H1 (cell line): ENCODE measurements at regions not wholly inside any gene's neighbourhood (a gene's known extent, or its start where the extent isn't known, plus 50 kb on each side); places are given as distances from the start of the nearest gene placed in this dataset.

Experiments used
- CTCF ChIA-PET: fragments of 300-600 bp; sonication (Branson Sonifier 250); formaldehyde crosslinking; loops from one replicate; lab custom pipeline; 2021; ENCODE audit not compliant: partially characterized antibody; lab: Charles Lee
- POLR2A ChIA-PET: fragments of 300-600 bp; sonication (Branson Sonifier 250); formaldehyde crosslinking; loops from one replicate; lab custom pipeline; 2021; ENCODE audit warnings: inconsistent platforms; ENCODE audit not compliant: partially characterized antibody; lab: Charles Lee
- DNase-seq, 2 experiments: peaks; one replicate each; pipeline versions ENCODE4 v3.0.0 to v3.0.0-alpha.2; 2010 to 2022; ENCODE audit warnings: low spot score in 2 of 2, low read depth in 1 of 2, mixed read lengths in 1 of 2
- FAIRE-seq: peaks from 2 replicates; lab custom pipeline; 2011; peaks lifted over from hg19 to GRCh38; lab: Jason Lieb, UNC
- H2AFZ ChIP-seq: 2 replicates; pipeline ENCODE4 v1.8.1; 2012; ENCODE audit warnings: low read length, inconsistent platforms
- H2AK5ac ChIP-seq: 2 replicates; pipeline ENCODE4 v1.6.1; 2013; ENCODE audit warnings: low read depth, low read length
- H2BK120ac ChIP-seq: replicated peaks from 2 replicates; pipeline ENCODE3; 2013; ENCODE audit warnings: low read depth, low read length, inconsistent platforms
- H2BK12ac ChIP-seq: 2 replicates; pipeline ENCODE4 v1.6.1; 2013; ENCODE audit warnings: low read depth, low read length
- H2BK15ac ChIP-seq: 2 replicates; pipeline ENCODE4 v1.6.1; 2013; ENCODE audit warnings: low read length
- H2BK20ac ChIP-seq: 2 replicates; pipeline ENCODE4 v1.6.1; 2013; ENCODE audit warnings: low read length
- H2BK5ac ChIP-seq: 2 replicates; pipeline ENCODE4 v1.6.1; 2013; ENCODE audit warnings: low read depth, low read length
- H3K14ac ChIP-seq: 2 replicates; pipeline ENCODE4 v1.6.1; 2013; ENCODE audit warnings: inconsistent platforms; ENCODE audit not compliant: insufficient read length
- H3K18ac ChIP-seq: 2 replicates; pipeline ENCODE4 v1.6.1; 2013; ENCODE audit warnings: low read length; ENCODE audit errors: extremely low read depth
- H3K23ac ChIP-seq: 2 replicates; pipeline ENCODE4 v1.6.1; 2013; ENCODE audit warnings: inconsistent platforms; ENCODE audit not compliant: insufficient read length
- H3K23me2 ChIP-seq: 2 replicates; pipeline ENCODE4 v1.6.1; 2013; ENCODE audit warnings: low read depth, low read length
- H3K27ac ChIP-seq: 2 replicates; pipeline ENCODE4 v1.6.1; 2011; ENCODE audit warnings: low read depth, low read length, inconsistent platforms
- H3K27me3 ChIP-seq, 4 experiments: replicated peaks in 1 of 4; 1 replicate in 1 of 4; 2 replicates in 3 of 4; pipeline versions ENCODE4 v1.6.1 to v1.8.1; 2011 to 2013; ENCODE audit warnings: low read length in 3 of 4, mild to moderate bottlenecking in 3 of 4, inconsistent platforms in 2 of 4, mixed read lengths in 2 of 4, moderate library complexity in 1 of 4; ENCODE audit not compliant: control insufficient read depth in 3 of 4, insufficient read depth in 3 of 4; ENCODE audit errors: extremely low read depth in 1 of 4
- H3K36me3 ChIP-seq, 4 experiments: 2 replicates each; pipeline versions ENCODE4 v1.6.1 to v1.8.1; 2011 to 2013; ENCODE audit warnings: mild to moderate bottlenecking in 4 of 4, low read length in 3 of 4, moderate library complexity in 2 of 4, control low read depth in 1 of 4, inconsistent platforms in 1 of 4; ENCODE audit not compliant: insufficient read depth in 4 of 4, control insufficient read depth in 2 of 4
- H3K4ac ChIP-seq: replicated peaks from 2 replicates; pipeline ENCODE3; 2013; ENCODE audit warnings: low read length, low read depth, mixed read lengths, inconsistent platforms; ENCODE audit not compliant: insufficient read length
- H3K4me1 ChIP-seq, 4 experiments: replicated peaks in 1 of 4; 1 replicate in 1 of 4; 2 replicates in 3 of 4; pipeline versions ENCODE4 v1.6.1 to v1.8.1; 2011 to 2013; ENCODE audit warnings: low read length in 3 of 4, inconsistent platforms in 2 of 4, mixed read lengths in 1 of 4; ENCODE audit not compliant: insufficient read depth in 4 of 4, control insufficient read depth in 3 of 4
- H3K4me2 ChIP-seq, 2 experiments: 2 replicates each; pipeline versions ENCODE4 v1.6.1 to v1.8.1; 2011 to 2013; ENCODE audit warnings: low read depth in 2 of 2, low read length in 2 of 2, control low read depth in 1 of 2, inconsistent platforms in 1 of 2, mild to moderate bottlenecking in 1 of 2; ENCODE audit not compliant: insufficient read depth in 1 of 2
- H3K4me3 ChIP-seq, 4 experiments: fragments of 200-600, 300-600 bp in 1 of 4; sonication (generic), shearing (Covaris generic), sonication (Bioruptor Twin) in 1 of 4; 2 replicates each; pipeline versions ENCODE4 v1.5.1 to v1.8.1; 2011 to 2016; ENCODE audit warnings: low read length in 4 of 4, low read depth in 3 of 4, control low read depth in 2 of 4, inconsistent platforms in 2 of 4, mild to moderate bottlenecking in 2 of 4, mixed read lengths in 1 of 4, moderate library complexity in 1 of 4; ENCODE audit not compliant: insufficient read depth in 2 of 4; ENCODE audit errors: extremely low read depth in 1 of 4
- H3K56ac ChIP-seq: replicated peaks from 2 replicates; pipeline ENCODE3; 2013; ENCODE audit warnings: low read depth, mild to moderate bottlenecking, mixed read lengths, low read length, inconsistent platforms; ENCODE audit not compliant: insufficient read length
- H3K79me1 ChIP-seq: 2 replicates; pipeline ENCODE4 v1.6.1; 2013; ENCODE audit warnings: low read depth, low read length, control low read depth
- H3K79me2 ChIP-seq, 2 experiments: 2 replicates each; pipeline versions ENCODE4 v1.6.1 to v1.8.1; 2012 to 2013; ENCODE audit warnings: low read length in 2 of 2, mild to moderate bottlenecking in 2 of 2, inconsistent platforms in 1 of 2; ENCODE audit not compliant: insufficient read depth in 2 of 2, control insufficient read depth in 1 of 2
- H3K9ac ChIP-seq, 4 experiments: replicated peaks in 1 of 4; 1 replicate in 1 of 4; 2 replicates in 3 of 4; pipeline versions ENCODE4 v1.6.1 to v1.8.1; 2011 to 2013; ENCODE audit warnings: low read depth in 3 of 4, low read length in 3 of 4, control low read depth in 2 of 4, mild to moderate bottlenecking in 2 of 4, moderate library complexity in 2 of 4, inconsistent platforms in 1 of 4; ENCODE audit errors: extremely low read depth in 1 of 4
- H3K9me3 ChIP-seq, 2 experiments: 2 replicates each; pipeline versions ENCODE4 v1.6.1 to v1.8.1; 2012 to 2013; ENCODE audit warnings: mild to moderate bottlenecking in 2 of 2, moderate library complexity in 2 of 2, control low read depth in 1 of 2, inconsistent platforms in 1 of 2, low read depth in 1 of 2, low read length in 1 of 2, mixed read lengths in 1 of 2; ENCODE audit not compliant: insufficient read depth in 2 of 2
- H4K20me1 ChIP-seq, 2 experiments: replicated peaks in 1 of 2; 2 replicates each; pipeline versions ENCODE3 to v1.8.1; 2011 to 2013; ENCODE audit warnings: inconsistent platforms in 2 of 2, low read length in 2 of 2, mild to moderate bottlenecking in 1 of 2; ENCODE audit not compliant: insufficient read depth in 2 of 2, control insufficient read depth in 1 of 2
- H4K5ac ChIP-seq: 2 replicates; pipeline ENCODE4 v1.6.1; 2013; ENCODE audit warnings: low read length, low read depth, mixed read lengths, inconsistent platforms; ENCODE audit not compliant: insufficient read length
- H4K8ac ChIP-seq: 2 replicates; pipeline ENCODE4 v1.8.0; 2013; ENCODE audit warnings: mild to moderate bottlenecking, moderate library complexity, low read length, inconsistent platforms; ENCODE audit not compliant: insufficient read depth; ENCODE audit errors: extremely low read depth
- H4K91ac ChIP-seq: replicated peaks from 2 replicates; pipeline ENCODE3; 2013; ENCODE audit warnings: low read length, mixed read lengths, inconsistent platforms; ENCODE audit not compliant: insufficient read length
- ASH2L ChIP-seq: fragments of 200-600, 300-600 bp; sonication (generic); IDR thresholded peaks from one replicate; pipeline ENCODE4 v1.7.1; 2017; ENCODE audit warnings: low read length
- BRCA1 ChIP-seq: IDR thresholded peaks from 2 replicates; pipeline ENCODE4 v1.6.1; 2012; ENCODE audit warnings: low read depth, low read length, improper control_type of control experiment
- CHD1 ChIP-seq: IDR thresholded peaks from 2 replicates; pipeline ENCODE4 v1.6.1; 2012; ENCODE audit warnings: low read depth, low read length, improper control_type of control experiment
- CTBP2 ChIP-seq: IDR thresholded peaks from 2 replicates; pipeline ENCODE4 v1.7.0; 2011; ENCODE audit warnings: borderline replicate concordance, mild to moderate bottlenecking, moderate library complexity, mixed read lengths, low read length; ENCODE audit not compliant: insufficient read depth, insufficient read length
- KDM5A ChIP-seq: fragments of 200-600 bp; IDR thresholded peaks from 2 replicates; pipeline ENCODE4 v1.7.1; 2012; ENCODE audit warnings: mild to moderate bottlenecking, low read length, inconsistent platforms, mixed read lengths
- MAFK ChIP-seq: IDR thresholded peaks from 2 replicates; pipeline ENCODE4 v1.6.1; 2012; ENCODE audit warnings: low read depth, mild to moderate bottlenecking, improper control_type of control experiment, low read length
- NRF1 ChIP-seq: IDR thresholded peaks from 2 replicates; pipeline ENCODE4 v1.6.1; 2011; ENCODE audit warnings: mild to moderate bottlenecking, low read depth, low read length, improper control_type of control experiment
- PHF8 ChIP-seq: fragments of 200-600 bp; sonication (generic); conservative IDR thresholded peaks from 2 replicates; pipeline ENCODE4 v1.7.1; 2012; ENCODE audit warnings: low read depth, mild to moderate bottlenecking, inconsistent platforms, low read length, moderate library complexity
- RFX5 ChIP-seq: IDR thresholded peaks from 2 replicates; pipeline ENCODE4 v1.6.1; 2011; ENCODE audit warnings: low read depth, low read length, improper control_type of control experiment, borderline replicate concordance
- SAP30 ChIP-seq: fragments of 300-600 bp; sonication (generic); IDR thresholded peaks from 2 replicates; pipeline ENCODE4 v1.7.1; 2012; ENCODE audit warnings: low read length, moderate library complexity, mild to moderate bottlenecking, inconsistent platforms; ENCODE audit not compliant: insufficient read depth, insufficient replicate concordance
- SIRT6 ChIP-seq: IDR thresholded peaks from one replicate; pipeline ENCODE4 v1.7.1; 2012; ENCODE audit warnings: low read length, inconsistent platforms
- SP4 ChIP-seq: IDR thresholded peaks from 2 replicates; pipeline ENCODE4 v1.6.1; 2012; ENCODE audit warnings: low read length, inconsistent platforms
- TEAD4 ChIP-seq: IDR thresholded peaks from 2 replicates; pipeline ENCODE4 v1.6.1; 2012; ENCODE audit warnings: low read depth, low read length, inconsistent platforms, mixed read lengths
- ZNF274 ChIP-seq: IDR thresholded peaks from 2 replicates; pipeline ENCODE4 v1.7.0; 2012; ENCODE audit warnings: low read length, borderline replicate concordance; ENCODE audit errors: extremely low read depth
- WGBS, 2 experiments: shearing (Covaris generic) in 1 of 2; methylation state at CpG; one replicate each; pipeline versions ENCODE4 v1.1.6 to v1.1.7; 2013 to 2015; ENCODE audit warnings: low lambda C conversion rate in 2 of 2, mixed read lengths in 2 of 2, inconsistent platforms in 1 of 2, low coverage in 1 of 2, missing lambda C conversion rate in 1 of 2; ENCODE audit not compliant: insufficient replicate concordance in 2 of 2, insufficient coverage in 1 of 2, insufficient read length in 1 of 2; ENCODE audit errors: extremely low coverage in 1 of 2, missing lambda C conversion rate in 1 of 2; 5-methylcytosine and 5-hydroxymethylcytosine counted together

- Histone ChIP-seq H2BK5ac (no peak overlapping the region), H3K36me3 (0 out of 8 replicates have a peak, but pooled peaks cover 0 to 3% (median 0%) of the 10 kb centered on the region in 4 experiments), H3K4me1 (no peaks in the 10 kb centered on the region), H2BK15ac (no peak overlapping the region), H3K4me2 (no peak overlapping the region), H3K27ac (no peak overlapping the region), H3K79me1 (no peaks in the 10 kb centered on the region), H2AK5ac (no peak overlapping the region), H3K4me3 (no peak overlapping the region), H3K18ac (no peak overlapping the region), H4K91ac (no peak overlapping the region), H2BK20ac (no peak overlapping the region), H3K14ac (no peak overlapping the region), H2BK120ac (no peak overlapping the region), H3K79me2 (no peaks in the 10 kb centered on the region), H3K4ac (no peak overlapping the region), H4K5ac (no peak overlapping the region), H3K9me3 (no peaks in the 10 kb centered on the region), H4K20me1 (no peaks in the 10 kb centered on the region), H3K56ac (no peak overlapping the region), H3K23me2 (no peaks in the 10 kb centered on the region), H2BK12ac (no peak overlapping the region), H2AFZ (no peak overlapping the region; the same call in 1 of the 2 replicates), H3K9ac (no peak overlapping the region), H4K8ac (no peak overlapping the region), H3K27me3 (no peaks in the 10 kb centered on the region), H3K23ac (no peak overlapping the region)
- CTCF ChIA-PET, result interaction anchor here (0.6 to 24.0 kb wide), 7 partner anchors 9 to 429 kb away, joined by 3 to 433 read pairs (median 5); no protein-coding TSS in a partner anchor
- POLR2A ChIA-PET, result no interaction called here
- FAIRE-seq, result no peak
- 80% methylated on average over 5 of the region's 5 CpGs; no CpG with 5 or more reads in 1 of the 2 experiments for WGBS, 2 experiments
- DNase-seq, result no peak
- TF ChIP-seq CHD1, result no peak
- no peak for TF ChIP-seq BRCA1
- no peak for TF ChIP-seq RFX5
- TF ChIP-seq PHF8, result no peak
- no peak for TF ChIP-seq ZNF274
- TF ChIP-seq SAP30, result no peak
- no peak for TF ChIP-seq SP4
- TF ChIP-seq KDM5A, result no peak
- TF ChIP-seq TEAD4, result no peak
- no peak for TF ChIP-seq CTBP2
- no peak for TF ChIP-seq MAFK
- no peak for TF ChIP-seq SIRT6
- no peak for TF ChIP-seq NRF1
- no peak for TF ChIP-seq ASH2L
Measured at GRCh38 chr5:148750614-148751013, 75.8 kb upstream of the ADRB2 start.
